ENCODE measurements at regions not wholly inside any gene's neighbourhood (a gene's known extent, or its start where the extent isn't known, plus 50 kb on each side); places are given as distances from the start of the nearest gene placed in this dataset.
"Not testable (repeated sequence)": the region's sequence is repeated elsewhere in the genome, so short reads cannot be mapped to it uniquely, and the experiment has no call there.

GRCh38 chr5:168132241-168132641 lies 159.2 kb upstream of the WWC1 start:
- no peak for DNase-seq (ENCODE audit: low read depth)
- TF ChIP-seq, protein P1, sequence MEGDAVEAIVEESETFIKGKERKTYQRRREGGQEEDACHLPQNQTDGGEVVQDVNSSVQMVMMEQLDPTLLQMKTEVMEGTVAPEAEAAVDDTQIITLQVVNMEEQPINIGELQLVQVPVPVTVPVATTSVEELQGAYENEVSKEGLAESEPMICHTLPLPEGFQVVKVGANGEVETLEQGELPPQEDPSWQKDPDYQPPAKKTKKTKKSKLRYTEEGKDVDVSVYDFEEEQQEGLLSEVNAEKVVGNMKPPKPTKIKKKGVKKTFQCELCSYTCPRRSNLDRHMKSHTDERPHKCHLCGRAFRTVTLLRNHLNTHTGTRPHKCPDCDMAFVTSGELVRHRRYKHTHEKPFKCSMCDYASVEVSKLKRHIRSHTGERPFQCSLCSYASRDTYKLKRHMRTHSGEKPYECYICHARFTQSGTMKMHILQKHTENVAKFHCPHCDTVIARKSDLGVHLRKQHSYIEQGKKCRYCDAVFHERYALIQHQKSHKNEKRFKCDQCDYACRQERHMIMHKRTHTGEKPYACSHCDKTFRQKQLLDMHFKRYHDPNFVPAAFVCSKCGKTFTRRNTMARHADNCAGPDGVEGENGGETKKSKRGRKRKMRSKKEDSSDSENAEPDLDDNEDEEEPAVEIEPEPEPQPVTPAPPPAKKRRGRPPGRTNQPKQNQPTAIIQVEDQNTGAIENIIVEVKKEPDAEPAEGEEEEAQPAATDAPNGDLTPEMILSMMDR (IDR thresholded peaks at IDR 0.05; ENCODE audit: low read depth, low read length): no peak
- no peak for TF ChIP-seq MAX (IDR thresholded peaks at IDR 0.05; ENCODE audit: low read depth, low read length)
- no peak for TF ChIP-seq POLR2A (IDR thresholded peaks at IDR 0.05; ENCODE audit: extremely low read depth, insufficient read length)
- TF ChIP-seq MYC (IDR thresholded peaks at IDR 0.05; ENCODE audit: low read depth, low read length): no peak
- H3K4me3 ChIP-seq (ENCODE audit: low read depth, low read length): no peak overlapping the region

- no peak for DNase-seq (ENCODE audit: low read depth)
- no peak overlapping the region for H3K4me3 ChIP-seq (ENCODE audit: low read depth, low read length)
- TF ChIP-seq MAX (IDR thresholded peaks at IDR 0.05; ENCODE audit: low read depth, low read length) (no peak), POLR2A (IDR thresholded peaks at IDR 0.05; ENCODE audit: extremely low read depth, insufficient read length) (no peak), MYC (IDR thresholded peaks at IDR 0.05; ENCODE audit: low read depth, low read length) (no peak)
- TF ChIP-seq, protein P1 (IDR thresholded peaks at IDR 0.05; ENCODE audit: low read depth, low read length): no peak
These were observed 155.5 kb upstream of the WWC1 start for GRCh38 chr5:168135897-168136296.

DNA sequence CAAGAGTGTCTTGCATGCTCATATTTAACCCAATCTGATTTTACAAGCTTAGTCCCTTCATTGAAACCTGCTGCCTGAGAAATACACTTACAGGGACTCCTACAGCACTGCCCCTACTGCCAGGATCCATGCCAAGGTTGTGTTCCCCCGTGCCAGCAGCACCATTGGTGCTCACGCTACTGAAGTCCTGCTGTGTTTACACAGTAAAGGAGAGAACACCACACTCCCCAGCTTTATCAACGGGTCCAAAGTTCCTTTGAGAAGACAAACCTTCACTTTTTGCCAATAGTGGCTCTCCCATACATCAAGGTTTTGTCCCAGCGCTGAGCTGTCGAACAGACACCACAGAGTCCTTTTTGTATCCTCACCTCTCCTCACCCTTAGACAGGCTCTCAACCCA lies 155.1 kb upstream of the WWC1 start:
- TF ChIP-seq MYC (IDR thresholded peaks at IDR 0.05; ENCODE audit: low read depth, low read length) (no peak), MAX (IDR thresholded peaks at IDR 0.05; ENCODE audit: low read depth, low read length) (no peak), POLR2A (IDR thresholded peaks at IDR 0.05; ENCODE audit: extremely low read depth, insufficient read length) (no peak)
- TF ChIP-seq, protein P1 (IDR thresholded peaks at IDR 0.05; ENCODE audit: low read depth, low read length): no peak
- no peak overlapping the region for H3K4me3 ChIP-seq (ENCODE audit: low read depth, low read length)
- no peak for DNase-seq (ENCODE audit: low read depth)

DNA sequence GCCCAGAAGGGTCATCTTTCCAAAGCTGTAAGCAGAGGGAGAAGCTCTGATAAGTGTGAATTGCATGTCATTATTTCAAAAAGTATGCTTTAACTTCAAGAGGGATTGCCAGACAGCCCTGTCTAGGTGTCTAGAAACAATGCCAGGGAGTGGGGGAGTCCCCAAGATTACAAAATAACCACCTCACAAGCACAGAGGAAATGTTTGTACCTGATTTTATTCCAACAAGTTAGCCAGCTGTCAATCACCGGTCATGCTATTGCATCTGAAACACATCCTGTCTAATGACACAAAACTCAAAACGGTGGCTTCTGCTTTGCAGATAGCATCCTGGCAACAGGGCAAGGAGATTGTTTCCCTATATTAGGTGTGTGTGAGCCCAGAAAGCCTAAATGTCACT lies 154.2 kb upstream of the WWC1 start:
- no peak for DNase-seq (ENCODE audit: low read depth)
- TF ChIP-seq POLR2A (IDR thresholded peaks at IDR 0.05; ENCODE audit: extremely low read depth, insufficient read length): no peak
- TF ChIP-seq, protein P1 (IDR thresholded peaks at IDR 0.05; ENCODE audit: low read depth, low read length): no peak
- no peak for TF ChIP-seq MYC (IDR thresholded peaks at IDR 0.05; ENCODE audit: low read depth, low read length)
- TF ChIP-seq MAX (IDR thresholded peaks at IDR 0.05; ENCODE audit: low read depth, low read length): no peak
- no peak overlapping the region for H3K4me3 ChIP-seq (ENCODE audit: low read depth, low read length)

DNA sequence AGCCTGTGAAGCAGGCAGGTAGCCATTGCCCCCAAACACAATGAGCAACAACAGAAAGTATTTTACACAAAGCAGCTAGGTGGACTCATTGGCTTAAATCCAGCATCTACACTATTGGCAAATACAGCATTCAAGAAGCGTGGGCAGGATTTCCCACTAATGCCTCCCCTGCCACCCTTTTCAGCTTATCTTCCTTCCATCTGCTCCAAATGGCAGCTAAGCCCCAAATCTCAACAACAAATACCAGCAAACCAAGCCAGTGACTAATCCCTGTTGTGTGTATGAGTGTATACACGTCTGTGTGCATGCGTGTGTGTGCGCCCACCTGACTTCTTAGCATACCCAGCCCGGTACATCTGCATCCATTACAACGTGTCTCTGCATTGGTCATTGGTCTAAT lies 151.2 kb upstream of the WWC1 start:
- DNase-seq (ENCODE audit: low read depth): no peak
- TF ChIP-seq, protein P1 (IDR thresholded peaks at IDR 0.05; ENCODE audit: low read depth, low read length): no peak
- TF ChIP-seq MAX (IDR thresholded peaks at IDR 0.05; ENCODE audit: low read depth, low read length) (no peak), MYC (IDR thresholded peaks at IDR 0.05; ENCODE audit: low read depth, low read length) (no peak)
- H3K4me3 ChIP-seq (ENCODE audit: low read depth, low read length): no peak overlapping the region

DNA sequence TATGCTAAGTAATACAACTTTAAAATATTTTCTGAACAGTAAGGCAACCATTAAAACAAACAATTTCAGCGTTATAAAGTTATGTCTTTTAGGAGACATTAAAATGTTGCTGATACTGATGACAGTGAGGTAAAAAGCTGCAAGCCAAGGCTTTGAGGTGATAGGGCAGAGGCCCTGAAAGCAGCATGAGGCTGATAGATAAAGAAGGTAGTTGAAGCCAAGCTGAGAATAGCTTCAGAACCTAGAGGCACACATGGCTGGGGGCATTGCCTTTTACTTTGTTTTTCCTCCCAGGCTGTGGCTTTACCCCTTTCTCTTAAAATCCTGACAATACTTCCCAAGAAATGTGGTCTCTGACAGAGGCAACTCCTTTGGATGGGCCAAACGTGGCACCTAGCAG lies 149.0 kb upstream of the WWC1 start:
- no peak overlapping the region for H3K4me3 ChIP-seq (ENCODE audit: low read depth, low read length)
- TF ChIP-seq, protein P1 (IDR thresholded peaks at IDR 0.05; ENCODE audit: low read depth, low read length): no peak
- TF ChIP-seq MYC (IDR thresholded peaks at IDR 0.05; ENCODE audit: low read depth, low read length) (no peak), POLR2A (IDR thresholded peaks at IDR 0.05; ENCODE audit: extremely low read depth, insufficient read length) (no peak), MAX (IDR thresholded peaks at IDR 0.05; ENCODE audit: low read depth, low read length) (no peak)
- DNase-seq (ENCODE audit: low read depth): no peak

DNA sequence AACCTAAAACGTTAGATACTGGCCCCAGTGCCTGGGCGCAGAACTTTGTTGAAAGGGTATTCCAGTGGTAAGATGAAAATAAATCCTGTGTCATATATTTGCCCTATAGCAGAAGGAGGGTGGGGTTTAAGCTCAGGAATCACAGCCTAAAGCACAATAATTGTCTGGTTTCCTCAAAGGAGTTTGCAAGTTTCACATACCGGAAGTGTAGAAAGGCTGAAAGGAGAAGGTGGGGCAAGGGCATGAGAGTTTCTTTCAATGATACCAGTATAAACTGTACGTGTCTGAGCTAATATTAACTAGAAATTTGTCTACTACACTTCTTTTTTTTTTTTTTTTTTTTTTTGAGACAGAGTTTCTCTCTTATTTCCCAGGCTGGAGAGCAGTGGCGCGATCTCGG lies 147.9 kb upstream of the WWC1 start:
- H3K4me3 ChIP-seq (ENCODE audit: low read depth, low read length); DNase-seq (ENCODE audit: low read depth): not testable (repeated sequence)

All from NB4 (cell line).